B cell (primary cell): ENCODE measurements at regions not wholly inside any gene's neighbourhood (a gene's known extent, or its start where the extent isn't known, plus 50 kb on each side); places are given as distances from the start of the nearest gene placed in this dataset.

Experiments
- ATAC-seq: fragments of 200-7000 bp; cut with Tn5 transposase; one replicate; pipeline ENCODE4 v1.10.0; 2021; ENCODE audit warnings: low read depth, mild to moderate bottlenecking, moderate number of reproducible peaks, moderate library complexity
- CTCF ChIA-PET: fragments of 350-600 bp; sonication (Branson Sonifier 250); formaldehyde crosslinking; loops from one replicate; lab custom pipeline; 2021; ENCODE audit warnings: antibody characterized with exemption, inconsistent platforms; lab: Charles Lee
- POLR2A ChIA-PET: fragments of 350-600 bp; sonication (Branson Sonifier 250); formaldehyde crosslinking; loops from one replicate; lab custom pipeline; 2021; ENCODE audit warnings: antibody characterized with exemption; lab: Charles Lee
- DNase-seq: peaks from one replicate; pipeline ENCODE4 v3.0.0; 2013
- H2AFZ ChIP-seq: 2 replicates; pipeline ENCODE4 v1.6.1; 2012; ENCODE audit warnings: mild to moderate bottlenecking, low read depth, low read length; ENCODE audit not compliant: insufficient read depth, poor library complexity, severe bottlenecking
- H3K27ac ChIP-seq, 2 donors: 1 replicate in 1 of 2; 2 replicates in 1 of 2; pipeline ENCODE4 v1.5.1; 2012 to 2013; ENCODE audit warnings: low read length in 2 of 2, mild to moderate bottlenecking in 2 of 2, moderate library complexity in 1 of 2
- H3K27me3 ChIP-seq, 4 experiments: fragments of 200-600 bp in 1 of 4; sonication (generic) in 1 of 4; replicated peaks in 1 of 4; 1 replicate in 2 of 4; 2 replicates in 2 of 4; pipeline versions ENCODE4 v1.6.1 to v1.7.0; 2013 to 2016; ENCODE audit warnings: low read length in 3 of 4, mild to moderate bottlenecking in 2 of 4, mixed read lengths in 1 of 4, moderate library complexity in 1 of 4; ENCODE audit not compliant: insufficient read depth in 4 of 4, control insufficient read depth in 3 of 4; ENCODE audit errors: control extremely low read depth in 1 of 4
- H3K36me3 ChIP-seq, 2 experiments: replicated peaks in 1 of 2; 1 replicate in 1 of 2; 2 replicates in 1 of 2; pipeline versions ENCODE4 v1.6.1 to v1.7.1; 2013; ENCODE audit warnings: low read length in 1 of 2; ENCODE audit not compliant: insufficient read depth in 2 of 2, control insufficient read depth in 1 of 2; ENCODE audit errors: control extremely low read depth in 1 of 2, extremely low read depth in 1 of 2
- H3K4me1 ChIP-seq, 2 donors: fragments of 200-600 bp in 1 of 2; sonication (generic) in 1 of 2; 1 replicate in 1 of 2; 2 replicates in 1 of 2; pipeline versions ENCODE4 v1.5.1 to v1.6.1; 2013 to 2017; ENCODE audit warnings: low read length in 2 of 2; ENCODE audit not compliant: control insufficient read depth in 2 of 2, insufficient read depth in 2 of 2
- H3K4me2 ChIP-seq: replicated peaks from 2 replicates; pipeline ENCODE3; 2012; ENCODE audit warnings: mild to moderate bottlenecking, low read depth, low read length; ENCODE audit not compliant: poor library complexity, severe bottlenecking
- H3K4me3 ChIP-seq, 5 experiments: fragments of 200-600 bp in 1 of 5; sonication (generic) in 1 of 5; 1 replicate in 3 of 5; 2 replicates in 2 of 5; pipeline versions ENCODE4 v1.5.1 to v1.7.0; 2011 to 2016; ENCODE audit warnings: low read length in 4 of 5, mild to moderate bottlenecking in 4 of 5, low read depth in 2 of 5, control low read depth in 1 of 5, moderate library complexity in 1 of 5; ENCODE audit not compliant: insufficient read depth in 1 of 5; ENCODE audit errors: control extremely low read depth in 1 of 5, extremely low read depth in 1 of 5
- H3K79me2 ChIP-seq: fragments of 200-600 bp; sonication (generic); one replicate; pipeline ENCODE4 v1.6.0; 2016; ENCODE audit warnings: low read length; ENCODE audit not compliant: control insufficient read depth, insufficient read depth
- H3K9ac ChIP-seq: fragments of 200-600 bp; sonication (generic); 2 replicates; pipeline ENCODE4 v1.6.1; 2017; ENCODE audit warnings: mild to moderate bottlenecking, low read length, moderate library complexity
- H3K9me3 ChIP-seq, 3 donors: one replicate each; pipeline versions ENCODE4 v1.6.1 to v1.7.1; 2013; ENCODE audit warnings: low read length in 2 of 3; ENCODE audit not compliant: control insufficient read depth in 2 of 3, insufficient read depth in 1 of 3; ENCODE audit errors: control extremely low read depth in 1 of 3
- H4K20me1 ChIP-seq: 2 replicates; pipeline ENCODE4 v1.6.0; 2012; ENCODE audit warnings: mild to moderate bottlenecking, low read length; ENCODE audit not compliant: insufficient read depth, control insufficient read depth, poor library complexity, severe bottlenecking
- H3K27ac Mint-ChIP-seq: one replicate; pipeline ENCODE4 v1.8.0; 2021; ENCODE audit warnings: mixed read lengths
- H3K27me3 Mint-ChIP-seq: one replicate; pipeline ENCODE4 v1.8.0; 2021; ENCODE audit warnings: mixed read lengths
- H3K4me1 Mint-ChIP-seq: one replicate; pipeline ENCODE4 v1.8.0; 2021; ENCODE audit warnings: mixed read lengths
- H3K4me3 Mint-ChIP-seq: one replicate; pipeline ENCODE4 v1.8.0; 2021; ENCODE audit warnings: mixed read lengths
- H3K9me3 Mint-ChIP-seq: one replicate; pipeline ENCODE4 v1.8.0; 2022; ENCODE audit warnings: mixed read lengths; ENCODE audit not compliant: insufficient read depth
- EZH2 ChIP-seq: IDR thresholded peaks from 2 replicates; pipeline ENCODE4 v1.6.1; 2012; ENCODE audit warnings: borderline replicate concordance, low read depth, mild to moderate bottlenecking, moderate library complexity, low read length; ENCODE audit not compliant: insufficient read depth, poor library complexity, severe bottlenecking
- WGBS: methylation state at CpG from one replicate; pipeline ENCODE4 v1.1.5; 2013; ENCODE audit warnings: missing lambda C conversion rate; ENCODE audit not compliant: insufficient coverage; 5-methylcytosine and 5-hydroxymethylcytosine counted together
- intact Hi-C: fragments of 100-400 bp; cut with micrococcal nuclease; formaldehyde crosslinking; loops from one replicate; pipeline ENCODE4 v1.10.0; 2022
- TF ChIP-seq, protein P1 (sequence below): fragments of 200-600 bp; IDR thresholded peaks from one replicate; pipeline ENCODE4 v1.8.0; 2022; ENCODE audit warnings: antibody characterized with exemption, mild to moderate bottlenecking

DNA sequence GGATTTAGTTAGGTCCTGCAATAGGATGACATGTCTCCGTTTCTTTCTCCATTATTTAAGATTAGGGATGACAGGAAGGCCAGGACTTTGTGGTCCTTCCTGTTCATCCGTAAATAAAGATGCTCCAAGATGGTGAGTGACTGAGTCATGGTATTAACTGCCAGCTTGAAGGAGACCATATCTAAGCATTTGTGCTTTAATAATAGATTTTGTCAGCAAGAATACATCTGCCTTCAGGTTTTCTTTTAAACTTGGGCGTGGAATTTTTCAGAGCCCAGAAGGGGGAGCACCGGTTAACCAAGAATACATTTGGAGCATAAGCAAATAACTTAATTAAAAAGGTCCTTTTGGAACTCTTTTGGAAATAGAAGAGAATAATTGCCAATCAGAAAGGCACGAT, 68.2 kb downstream of the ARHGAP35 start:
- no peak overlapping the region for H2AFZ ChIP-seq
- H3K4me3 Mint-ChIP-seq, result no peak overlapping the region
- no peaks in the 10 kb centered on the region for H3K27me3 Mint-ChIP-seq
- ATAC-seq (no peak), DNase-seq (no peak)
- ChIA-PET CTCF (interaction anchor here (0.6 kb wide), 1 partner anchor 127 kb away, joined by 3 read pairs; no protein-coding TSS in a partner anchor), POLR2A (no interaction called here)
- H3K4me1 ChIP-seq, result peaks cover 22 to 23% of the 10 kb centered on the region in 2 donors
- peaks cover 82% of the 10 kb centered on the region for H3K79me2 ChIP-seq
- intact Hi-C loops, result no loop called here
- peaks cover 0 to 2% of the 10 kb centered on the region in 2 experiments for H3K36me3 ChIP-seq
- H3K4me2 ChIP-seq, result no peak overlapping the region
- H3K27ac ChIP-seq, result no peak overlapping the region
- no peaks in the 10 kb centered on the region for H3K9me3 Mint-ChIP-seq
- WGBS, result 100% methylated on average over 2 of the region's 5 CpGs
- H3K4me3 ChIP-seq, result no peak overlapping the region
- H3K9ac ChIP-seq, result no peak overlapping the region
- TF ChIP-seq, protein P1, sequence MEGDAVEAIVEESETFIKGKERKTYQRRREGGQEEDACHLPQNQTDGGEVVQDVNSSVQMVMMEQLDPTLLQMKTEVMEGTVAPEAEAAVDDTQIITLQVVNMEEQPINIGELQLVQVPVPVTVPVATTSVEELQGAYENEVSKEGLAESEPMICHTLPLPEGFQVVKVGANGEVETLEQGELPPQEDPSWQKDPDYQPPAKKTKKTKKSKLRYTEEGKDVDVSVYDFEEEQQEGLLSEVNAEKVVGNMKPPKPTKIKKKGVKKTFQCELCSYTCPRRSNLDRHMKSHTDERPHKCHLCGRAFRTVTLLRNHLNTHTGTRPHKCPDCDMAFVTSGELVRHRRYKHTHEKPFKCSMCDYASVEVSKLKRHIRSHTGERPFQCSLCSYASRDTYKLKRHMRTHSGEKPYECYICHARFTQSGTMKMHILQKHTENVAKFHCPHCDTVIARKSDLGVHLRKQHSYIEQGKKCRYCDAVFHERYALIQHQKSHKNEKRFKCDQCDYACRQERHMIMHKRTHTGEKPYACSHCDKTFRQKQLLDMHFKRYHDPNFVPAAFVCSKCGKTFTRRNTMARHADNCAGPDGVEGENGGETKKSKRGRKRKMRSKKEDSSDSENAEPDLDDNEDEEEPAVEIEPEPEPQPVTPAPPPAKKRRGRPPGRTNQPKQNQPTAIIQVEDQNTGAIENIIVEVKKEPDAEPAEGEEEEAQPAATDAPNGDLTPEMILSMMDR, result no peak
- TF ChIP-seq EZH2, result no peak
- H3K27ac Mint-ChIP-seq, result no peak overlapping the region
- H3K9me3 ChIP-seq, result no peaks in the 10 kb centered on the region
- peaks cover 50% of the 10 kb centered on the region for H4K20me1 ChIP-seq
- no peaks in the 10 kb centered on the region for H3K27me3 ChIP-seq
- H3K4me1 Mint-ChIP-seq, result peaks cover 58% of the 10 kb centered on the region

DNA sequence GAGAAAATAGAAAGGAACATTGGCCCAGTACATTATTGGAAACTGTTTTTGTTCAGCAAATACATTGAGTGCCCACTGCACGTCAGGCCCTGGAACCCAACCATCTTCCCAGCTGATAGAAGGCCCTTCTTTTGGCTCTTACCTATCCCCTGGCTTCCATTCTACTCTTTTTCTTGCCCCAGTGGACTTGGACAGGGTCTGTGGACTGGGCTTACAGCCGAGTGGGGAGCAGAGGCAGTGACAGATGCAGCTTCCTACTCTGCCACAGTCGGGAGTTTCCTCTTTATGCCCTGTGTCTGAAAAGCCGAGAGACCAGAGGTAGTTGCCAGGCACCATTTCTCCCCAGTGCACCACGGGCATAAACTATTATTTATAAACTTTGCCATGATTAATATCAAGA, 70.4 kb downstream of the ARHGAP35 start:
- CTCF ChIA-PET, result no interaction called here
- no peak overlapping the region for H3K27ac ChIP-seq
- intact Hi-C loops, result no loop called here
- Mint-ChIP-seq H3K9me3 (no peaks in the 10 kb centered on the region), H3K4me3 (no peak overlapping the region), H3K27me3 (no peaks in the 10 kb centered on the region), H3K27ac (no peak overlapping the region), H3K4me1 (peaks cover 49% of the 10 kb centered on the region)
- H3K4me1 ChIP-seq, result peaks cover 10 to 15% of the 10 kb centered on the region in 2 donors
- peaks cover 70% of the 10 kb centered on the region for H3K79me2 ChIP-seq
- H3K36me3 ChIP-seq, result peaks cover 0 to 2% of the 10 kb centered on the region in 2 experiments
- peaks cover 36% of the 10 kb centered on the region for H4K20me1 ChIP-seq
- 65% methylated on average over 4 of the region's 5 CpGs for WGBS
- H3K9me3 ChIP-seq, result no peaks in the 10 kb centered on the region
- ATAC-seq, result no peak
- TF ChIP-seq, protein P1, result no peak
- TF ChIP-seq EZH2, result no peak
- H3K4me3 ChIP-seq, result no peak overlapping the region
- no peak overlapping the region for H3K9ac ChIP-seq
- POLR2A ChIA-PET, result no interaction called here
- H3K4me2 ChIP-seq, result no peak overlapping the region
- H3K27me3 ChIP-seq, result no peaks in the 10 kb centered on the region
- H2AFZ ChIP-seq, result no peak overlapping the region
- DNase-seq, result no peak
